GM21381 (cell line): ENCODE measurements at regions not wholly inside any gene's neighbourhood (a gene's known extent, or its start where the extent isn't known, plus 50 kb on each side); places are given as distances from the start of the nearest gene placed in this dataset.
"Not testable (repeated sequence)": the region's sequence is repeated elsewhere in the genome, so short reads cannot be mapped to it uniquely, and the experiment has no call there.

Experiments used
- ATAC-seq: cut with Tn5 transposase; IDR thresholded peaks from one replicate; pipeline ENCODE4 v1.9.1; 2021; ENCODE audit warnings: mild to moderate bottlenecking, moderate library complexity; ENCODE audit not compliant: unreplicated experiment

DNA sequence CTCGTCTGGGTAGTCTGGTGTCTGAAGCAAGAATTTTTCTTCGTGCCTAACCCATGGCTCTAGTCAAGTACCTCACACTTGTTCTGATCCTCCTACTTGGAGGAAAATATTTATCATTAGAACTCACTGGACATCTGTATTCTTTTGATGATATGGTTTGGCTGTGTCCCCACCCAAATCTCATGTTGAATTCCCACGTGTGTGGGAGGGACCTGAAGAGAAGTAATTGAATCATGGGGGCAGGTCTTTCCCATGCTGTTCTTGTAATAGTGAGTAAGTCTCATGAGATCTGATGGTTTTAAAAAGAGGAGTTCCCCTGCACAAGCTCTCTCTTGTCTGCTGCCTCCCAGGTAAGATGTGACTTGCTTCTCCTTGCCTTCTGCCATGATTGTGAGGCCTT, 137.7 kb upstream of the TSC22D2 start:
- ATAC-seq = not testable (repeated sequence)

- no peak for ATAC-seq
Measured at GRCh38 chr3:150269526-150269925, 138.6 kb upstream of the TSC22D2 start.

DNA sequence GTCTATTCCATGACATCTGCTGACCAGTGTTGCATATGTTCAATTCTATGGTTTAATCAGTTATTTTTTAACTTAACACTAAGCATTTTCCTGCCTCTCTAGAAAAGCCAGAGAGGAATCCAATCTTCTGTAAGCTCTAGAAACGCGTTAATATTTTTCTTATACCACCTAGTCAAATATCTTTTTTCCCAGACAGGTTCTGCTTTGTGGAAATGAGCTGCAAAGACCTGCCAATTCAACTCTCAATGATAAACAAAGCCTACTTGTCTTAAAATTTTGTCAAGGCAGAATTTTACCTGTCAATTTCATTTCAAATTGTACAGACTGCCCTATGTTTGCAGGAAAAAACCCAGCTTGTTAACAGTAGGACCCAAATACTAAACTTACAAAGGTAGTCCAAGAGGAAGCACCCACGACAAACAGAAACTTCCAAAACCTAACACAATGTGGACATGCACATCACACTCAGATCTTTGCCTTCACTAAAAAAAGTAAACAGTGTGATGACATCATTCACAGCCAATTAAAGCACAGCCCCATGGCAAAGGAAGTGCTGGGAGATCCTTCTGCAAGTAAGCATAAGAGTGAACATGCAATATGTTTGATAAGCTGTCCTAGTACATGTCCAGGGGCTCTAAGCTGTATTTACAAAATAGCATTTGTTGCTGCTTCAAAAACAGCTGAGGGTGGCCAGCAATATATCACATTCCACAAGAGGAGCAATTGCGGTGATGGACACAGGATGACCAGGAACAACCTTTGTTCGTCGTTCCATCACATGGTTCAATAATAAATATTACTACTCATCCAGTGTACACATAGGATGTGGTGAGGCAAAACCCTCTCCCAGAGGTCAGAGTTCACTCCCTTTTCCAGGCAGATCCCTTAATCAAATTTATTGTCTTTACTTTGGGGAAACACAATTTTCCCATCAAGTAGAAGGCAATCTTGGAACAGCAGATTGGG, 139.4 kb upstream of the TSC22D2 start:
- ATAC-seq = no peak

GRCh38 chr3:150267288-150267687, 140.8 kb upstream of the TSC22D2 start:
- ATAC-seq = no peak

DNA sequence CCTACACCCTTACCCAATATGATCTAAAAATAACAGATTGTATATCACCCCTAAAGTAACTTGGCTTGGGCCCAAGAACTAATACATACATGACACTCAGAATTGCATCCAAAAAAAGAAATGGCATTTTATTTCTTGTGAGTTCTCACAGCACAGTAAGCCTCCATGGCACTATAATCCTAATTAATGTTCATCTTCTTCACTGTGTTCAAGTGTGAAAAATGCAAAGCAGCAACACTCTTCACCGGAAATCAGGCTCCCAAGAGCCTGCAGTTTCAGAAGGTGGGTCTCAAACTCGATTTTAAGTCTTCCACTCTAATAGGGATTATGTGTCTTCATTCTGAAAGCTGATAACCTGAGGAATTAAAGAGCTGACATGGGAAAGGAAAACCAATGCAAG, 142.8 kb upstream of the TSC22D2 start:
- ATAC-seq = no peak

GRCh38 chr3:150264561-150265279, 143.4 kb upstream of the TSC22D2 start:
- ATAC-seq = no peak

DNA sequence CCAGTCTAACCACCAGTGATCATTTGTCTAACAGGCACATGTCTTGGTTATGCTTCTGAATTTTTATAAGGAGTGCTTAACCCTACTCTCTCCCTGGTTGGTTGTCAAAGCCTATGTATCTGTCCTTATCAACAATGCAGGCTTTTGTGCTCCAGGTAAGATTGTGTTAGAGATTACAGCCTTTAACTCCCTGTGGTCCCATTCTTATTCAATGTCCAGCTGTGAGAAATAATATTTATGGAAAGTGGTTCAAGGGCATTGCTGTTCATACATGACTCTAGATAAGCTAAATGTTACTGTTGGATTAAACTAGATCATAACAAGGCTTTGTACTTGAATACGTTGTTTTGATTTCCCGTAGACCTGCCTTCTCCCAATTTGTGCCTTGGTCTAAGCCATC, 146.1 kb upstream of the TSC22D2 start:
- ATAC-seq = no peak

- no peak for ATAC-seq
Measured at GRCh38 chr3:150261418-150261817, 146.7 kb upstream of the TSC22D2 start.

- no peak for ATAC-seq
Measured at GRCh38 chr3:150260398-150260710, 147.7 kb upstream of the TSC22D2 start.

DNA sequence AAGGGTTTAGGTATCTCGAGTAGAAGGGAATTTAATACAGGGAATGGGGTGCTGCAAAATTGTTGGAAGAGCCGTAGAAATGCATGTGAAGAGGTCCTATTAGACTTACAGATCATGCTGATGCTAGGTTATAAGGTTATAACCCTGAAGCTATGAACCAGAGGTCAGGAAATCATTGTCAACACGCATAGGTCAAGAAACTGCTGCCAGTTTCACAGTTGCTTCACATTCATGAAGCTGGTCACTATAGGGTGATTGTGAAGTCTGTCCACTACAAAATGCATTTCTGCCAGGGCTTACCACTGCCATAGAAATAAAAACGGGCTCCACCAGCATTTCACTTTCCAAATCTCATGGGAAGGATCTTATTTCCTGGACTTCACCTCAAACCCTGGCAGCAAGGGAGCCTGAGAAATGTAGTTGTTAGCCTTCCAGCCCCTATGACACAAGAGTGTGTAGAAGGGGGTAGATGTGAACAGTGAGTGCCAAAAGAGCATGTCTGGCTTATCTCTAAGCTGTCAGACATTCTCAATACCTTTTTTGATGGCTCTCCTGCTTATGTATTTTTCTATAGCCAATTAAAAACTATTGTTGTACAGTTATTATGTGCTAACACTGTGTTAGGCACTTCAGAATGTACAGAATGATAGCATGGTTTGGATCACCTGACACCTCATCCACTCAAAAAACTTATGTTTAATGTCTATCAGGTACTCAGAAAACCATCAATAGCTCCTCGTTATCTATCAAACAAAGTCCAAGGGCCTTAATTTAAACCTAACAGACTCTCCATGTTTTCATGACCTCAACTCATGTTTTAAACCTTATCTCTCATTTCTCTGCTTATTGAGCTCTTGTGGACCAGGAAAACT, 148.3 kb upstream of the TSC22D2 start:
- no peak for ATAC-seq

- no peak for ATAC-seq
Measured at GRCh38 chr3:150256782-150257181, 151.3 kb upstream of the TSC22D2 start.

DNA sequence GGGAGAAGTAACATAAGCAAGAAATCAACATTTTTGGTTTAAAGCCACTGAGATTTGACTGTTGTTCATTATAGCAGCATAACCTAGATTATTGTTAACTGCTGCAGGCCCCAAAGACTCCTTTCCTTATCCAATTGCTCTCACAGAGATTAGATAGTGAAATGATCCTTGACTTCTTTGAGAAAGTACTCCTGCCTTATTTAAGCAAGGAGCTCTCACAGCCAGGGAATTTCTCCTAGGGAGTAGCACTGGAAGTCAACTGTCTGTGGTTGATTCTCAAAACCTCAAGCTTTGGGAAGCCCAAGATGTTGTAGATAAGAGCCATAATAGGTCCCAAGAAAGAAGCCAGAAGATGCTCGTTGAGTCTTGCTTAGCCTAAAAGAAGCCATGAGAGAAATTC, 151.8 kb upstream of the TSC22D2 start:
- no peak for ATAC-seq

- no peak for ATAC-seq
Measured at GRCh38 chr3:150255826-150256225, 152.3 kb upstream of the TSC22D2 start.

DNA sequence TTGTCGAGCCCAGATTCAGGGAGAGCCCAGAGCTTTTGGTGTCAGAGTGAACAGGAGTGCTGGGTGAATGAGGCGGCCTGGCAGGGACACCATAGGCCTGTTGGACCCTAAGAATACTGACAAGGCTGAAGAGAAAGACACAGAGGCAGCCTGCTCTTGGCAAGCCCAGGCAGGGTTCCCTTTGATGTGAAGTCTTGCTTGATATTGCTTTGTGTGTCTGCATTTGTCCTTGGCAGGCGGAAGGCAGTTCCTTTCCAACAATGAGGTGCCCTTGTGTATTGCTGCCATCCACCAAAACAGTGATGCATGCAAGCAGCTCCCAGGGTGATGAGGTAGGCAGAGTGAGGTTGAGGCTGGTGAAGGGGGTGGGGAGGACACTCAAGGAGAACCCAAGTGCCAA, 152.7 kb upstream of the TSC22D2 start:
- ATAC-seq = no peak

DNA sequence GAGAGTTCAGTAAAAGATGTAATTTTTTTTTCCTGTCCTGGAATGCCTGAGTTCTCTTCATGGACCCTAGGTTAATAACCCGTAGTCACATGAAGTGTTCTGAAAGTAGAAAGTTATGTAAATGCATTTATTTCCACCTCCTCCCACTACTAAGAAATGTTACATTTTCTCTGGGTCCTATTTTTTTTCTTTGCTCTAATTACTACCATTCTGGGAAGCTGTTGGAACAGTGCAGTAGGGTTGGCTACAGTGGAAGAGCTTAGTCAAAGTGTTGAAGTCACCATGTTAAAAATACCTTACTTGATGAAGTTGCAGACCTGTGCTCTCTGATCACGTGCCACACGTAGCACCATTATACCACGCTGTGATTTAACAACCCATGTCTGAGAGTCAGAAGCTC, 153.8 kb upstream of the TSC22D2 start:
- no peak for ATAC-seq

GRCh38 chr3:150253622-150254021, 154.5 kb upstream of the TSC22D2 start:
- no peak for ATAC-seq

DNA sequence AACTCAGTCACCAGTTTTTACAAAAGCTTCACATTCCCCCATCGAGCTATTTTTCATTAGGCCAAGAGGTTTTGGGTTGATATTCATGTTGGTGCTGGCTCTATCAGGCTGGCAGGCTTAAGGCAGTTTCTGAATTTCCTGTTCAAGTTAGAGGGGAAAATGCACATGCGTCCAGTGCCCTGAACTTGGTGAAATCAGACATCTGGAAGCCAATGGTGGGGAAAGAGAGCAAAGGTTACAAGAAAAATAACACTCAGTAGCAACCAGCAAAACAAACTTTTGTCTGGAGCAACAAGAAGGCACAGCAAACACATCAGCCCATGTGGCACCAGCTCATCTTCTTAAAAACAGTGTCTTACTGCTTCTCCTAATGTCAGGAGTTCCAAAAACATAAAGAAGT, 155.6 kb upstream of the TSC22D2 start:
- ATAC-seq = no peak

DNA sequence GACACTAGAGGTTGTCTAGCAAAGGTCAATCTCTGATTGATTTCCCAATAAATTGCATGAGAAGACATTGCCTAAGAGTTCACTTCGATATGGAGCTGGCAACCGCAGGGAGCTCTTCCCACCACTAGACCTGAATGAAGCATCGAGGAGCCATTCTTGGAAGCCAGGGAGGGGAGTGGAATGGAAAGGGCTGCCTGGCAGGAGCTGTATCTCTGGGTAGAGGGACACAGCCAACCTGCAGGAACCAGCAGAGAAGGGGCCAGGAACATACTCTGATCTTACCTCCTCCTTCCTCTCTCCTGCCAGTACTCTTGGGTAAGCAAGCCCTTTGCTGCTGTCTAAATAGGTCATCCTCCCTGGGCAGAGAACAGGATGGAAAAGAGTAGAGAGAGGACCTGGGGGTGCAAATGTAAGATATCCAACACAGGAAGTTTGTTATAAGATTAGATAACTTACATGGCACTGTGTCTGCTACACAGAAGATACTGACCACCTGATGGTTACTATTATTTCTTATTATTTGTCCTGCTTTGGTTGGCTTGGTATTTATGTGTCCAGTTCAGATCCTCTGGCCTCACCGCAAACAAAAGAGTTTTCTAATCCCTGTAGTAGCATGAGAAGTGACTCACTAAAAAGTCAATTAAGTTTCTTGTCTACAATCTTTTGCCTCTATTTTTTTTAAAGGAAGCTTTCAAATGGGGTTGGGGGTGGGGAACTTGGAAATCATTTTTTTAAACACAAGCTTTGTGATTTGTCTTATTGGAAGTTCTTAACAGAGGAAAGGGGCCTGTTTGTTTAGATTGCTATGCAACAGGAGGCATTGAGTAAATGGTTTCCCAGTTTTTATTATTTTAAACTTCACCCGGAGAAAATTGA, 156.7 kb upstream of the TSC22D2 start:
- no peak for ATAC-seq

GRCh38 chr3:150249779-150250470, 158.2 kb upstream of the TSC22D2 start:
- ATAC-seq = no peak
